RWPE1 (cell line): ENCODE measurements at regions not wholly inside any gene's neighbourhood (a gene's known extent, or its start where the extent isn't known, plus 50 kb on each side); places are given as distances from the start of the nearest gene placed in this dataset.
A peak's percentile ranks its signal among the peaks of the same experiment; 100 is the strongest.

Experiments
- CTCF ChIA-PET: fragments of 350-600 bp; sonication (Branson Sonifier 250); formaldehyde crosslinking; extraction: SDS; loops from one replicate; lab custom pipeline; 2021; lab: Yijun Ruan, JAX
- POLR2A ChIA-PET: fragments of 400-600 bp; formaldehyde crosslinking; extraction: SDS; loops from one replicate; lab custom pipeline; 2020; ENCODE audit warnings: antibody characterized with exemption; ENCODE audit not compliant: low non-redundant PET; lab: Yijun Ruan, JAX
- DNase-seq: peaks from one replicate; pipeline ENCODE4 v3.0.0; 2012; ENCODE audit warnings: low spot score
- H3K27ac ChIP-seq: fragments of 450-650 bp; 2 replicates; pipeline ENCODE4 v1.5.1; 2017
- TF ChIP-seq, protein P1 (sequence below): fragments of 450-650 bp; conservative IDR thresholded peaks from 2 replicates; pipeline ENCODE4 v1.5.1; 2017; ENCODE audit warnings: low read depth, mild to moderate bottlenecking

- ChIA-PET CTCF (no interaction called here), POLR2A (no interaction called here)
- no peak overlapping the region for H3K27ac ChIP-seq
- DNase-seq = no peak
- TF ChIP-seq, protein P1, sequence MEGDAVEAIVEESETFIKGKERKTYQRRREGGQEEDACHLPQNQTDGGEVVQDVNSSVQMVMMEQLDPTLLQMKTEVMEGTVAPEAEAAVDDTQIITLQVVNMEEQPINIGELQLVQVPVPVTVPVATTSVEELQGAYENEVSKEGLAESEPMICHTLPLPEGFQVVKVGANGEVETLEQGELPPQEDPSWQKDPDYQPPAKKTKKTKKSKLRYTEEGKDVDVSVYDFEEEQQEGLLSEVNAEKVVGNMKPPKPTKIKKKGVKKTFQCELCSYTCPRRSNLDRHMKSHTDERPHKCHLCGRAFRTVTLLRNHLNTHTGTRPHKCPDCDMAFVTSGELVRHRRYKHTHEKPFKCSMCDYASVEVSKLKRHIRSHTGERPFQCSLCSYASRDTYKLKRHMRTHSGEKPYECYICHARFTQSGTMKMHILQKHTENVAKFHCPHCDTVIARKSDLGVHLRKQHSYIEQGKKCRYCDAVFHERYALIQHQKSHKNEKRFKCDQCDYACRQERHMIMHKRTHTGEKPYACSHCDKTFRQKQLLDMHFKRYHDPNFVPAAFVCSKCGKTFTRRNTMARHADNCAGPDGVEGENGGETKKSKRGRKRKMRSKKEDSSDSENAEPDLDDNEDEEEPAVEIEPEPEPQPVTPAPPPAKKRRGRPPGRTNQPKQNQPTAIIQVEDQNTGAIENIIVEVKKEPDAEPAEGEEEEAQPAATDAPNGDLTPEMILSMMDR = no peak
Observed at GRCh38 chr11:112732031-112732430, 229.2 kb upstream of the NCAM1 start.

- peak; percentile 24 for DNase-seq
- TF ChIP-seq, protein P1 = no peak
- ChIA-PET POLR2A (no interaction called here), CTCF (no interaction called here)
- H3K27ac ChIP-seq = no peak overlapping the region
Observed at GRCh38 chr11:112734207-112734606, 227.0 kb upstream of the NCAM1 start.

GRCh38 chr11:112735470-112735869 is 225.8 kb upstream of the NCAM1 start:
- ChIA-PET POLR2A (no interaction called here), CTCF (interaction anchor here (0.5 kb wide), 1 partner anchor 59 kb away, joined by 3 read pairs; no protein-coding TSS in a partner anchor)
- no peak overlapping the region for H3K27ac ChIP-seq
- no peak for DNase-seq
- TF ChIP-seq, protein P1 = no peak

DNA sequence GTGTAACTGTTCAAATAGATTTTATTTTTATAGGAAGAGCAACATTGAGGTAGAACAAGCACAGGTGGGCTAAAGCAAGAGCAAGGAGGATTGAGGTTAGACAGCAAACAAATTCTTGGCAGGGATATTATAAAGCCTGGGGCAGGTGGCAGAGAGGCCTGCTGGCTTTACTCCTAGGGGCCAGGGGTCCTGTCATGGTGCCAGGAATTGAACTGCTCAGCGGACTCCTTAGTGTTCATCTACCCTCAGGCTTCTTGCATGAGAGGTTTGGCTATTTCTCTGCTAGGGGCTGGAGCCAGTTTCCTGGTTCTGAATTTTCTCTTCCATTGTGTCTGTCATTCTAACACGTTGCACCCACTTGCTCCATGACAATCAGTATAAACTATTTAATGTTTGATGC is 217.2 kb upstream of the NCAM1 start:
- H3K27ac ChIP-seq = no peak overlapping the region
- ChIA-PET CTCF (no interaction called here), POLR2A (no interaction called here)
- DNase-seq = no peak
- TF ChIP-seq, protein P1 = no peak

DNA sequence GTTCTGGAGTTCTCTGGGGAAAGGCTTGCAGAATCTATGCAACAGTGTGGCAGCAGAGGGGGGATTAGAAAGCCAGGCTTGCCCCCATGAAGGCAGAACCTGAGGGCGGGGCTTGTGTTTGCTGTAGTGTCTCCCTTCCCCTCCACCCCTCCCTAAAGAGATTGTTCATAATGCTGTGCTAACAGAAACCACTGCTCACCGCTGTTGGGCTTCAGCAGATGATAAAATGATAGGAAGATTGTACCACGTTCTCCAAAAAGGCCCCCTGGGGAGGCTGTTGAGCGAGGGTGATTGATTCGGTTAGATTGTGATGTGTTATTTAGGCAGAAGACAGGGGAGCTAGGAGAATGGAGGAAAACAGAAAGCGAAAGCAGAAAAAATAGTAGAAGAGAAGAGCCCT is 215.2 kb upstream of the NCAM1 start:
- H3K27ac ChIP-seq = no peak overlapping the region
- no peak for DNase-seq
- TF ChIP-seq, protein P1 = no peak
- ChIA-PET CTCF (no interaction called here), POLR2A (no interaction called here)

- TF ChIP-seq, protein P1 = no peak
- H3K27ac ChIP-seq = no peak overlapping the region
- no peak for DNase-seq
- ChIA-PET CTCF (no interaction called here), POLR2A (no interaction called here)
Observed at GRCh38 chr11:112748252-112748651, 213.0 kb upstream of the NCAM1 start.
